ENCODE measurements at regions not wholly inside any gene's neighbourhood (a gene's known extent, or its start where the extent isn't known, plus 50 kb on each side); places are given as distances from the start of the nearest gene placed in this dataset.

DNA sequence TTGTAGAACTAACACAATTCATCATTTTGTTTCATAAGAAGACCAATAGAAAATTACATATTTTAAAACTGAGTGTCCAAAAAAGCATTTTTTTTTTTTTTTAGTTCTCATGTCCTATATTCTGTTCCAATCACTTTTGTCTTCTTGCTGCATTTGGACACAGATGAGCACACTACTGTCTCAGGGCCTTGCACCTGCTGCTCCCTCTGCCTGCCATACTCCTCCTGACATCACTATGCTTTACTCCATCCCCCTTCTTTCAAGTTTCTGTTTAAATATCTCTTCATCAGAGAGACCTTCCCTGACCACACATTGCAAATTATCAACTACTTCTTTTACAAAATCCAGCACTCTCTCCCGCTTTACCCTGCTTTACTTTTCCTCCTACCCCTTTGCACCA is 230.7 kb upstream of the GK2 start:
- Mint-ChIP-seq H3K27me3 (no peaks in the 10 kb centered on the region), H3K4me3 (no peak overlapping the region)

GRCh38 chr4:79636991-79637390 is 229.0 kb upstream of the GK2 start:
- no peaks in the 10 kb centered on the region for H3K36me3 Mint-ChIP-seq (ENCODE audit: low read depth)
- H3K9me3 ChIP-seq (ENCODE audit: control insufficient read depth in 1 of 2, insufficient read depth in 1 of 2, low read length in 2 of 2): no peaks in the 10 kb centered on the region
- H3K4me3 ChIP-seq (ENCODE audit: low read length): no peak overlapping the region
- no peak for ATAC-seq (ENCODE audit: poor library complexity)
- H3K27ac ChIP-seq (ENCODE audit: low read depth in 1 of 2, low read length in 2 of 2): no peak overlapping the region
- H3K4me3 Mint-ChIP-seq: no peak overlapping the region
- no peak for DNase-seq
- H3K27me3 ChIP-seq (ENCODE audit: control insufficient read depth in 1 of 2, insufficient read depth in 2 of 2, low read length in 2 of 2): no peaks in the 10 kb centered on the region
- H3K36me3 ChIP-seq (ENCODE audit: insufficient read depth, low read length): no peaks in the 10 kb centered on the region
- H3K9me3 Mint-ChIP-seq: no peaks in the 10 kb centered on the region
- ChIA-PET CTCF (interaction anchor here (1.4 kb wide), 1 partner anchor 15 kb away, joined by 3 read pairs; no protein-coding TSS in a partner anchor), POLR2A (no interaction called here)
- no peak for TF ChIP-seq CTCF (IDR thresholded peaks at IDR 0.05)
- no peaks in the 10 kb centered on the region for H3K4me1 Mint-ChIP-seq (ENCODE audit: low read depth)
- intact Hi-C loops (cut with DNase I, micrococcal nuclease): no loop called here
- H3K27ac Mint-ChIP-seq: no peak overlapping the region
- no peaks in the 10 kb centered on the region for H3K27me3 Mint-ChIP-seq
- H3K4me1 ChIP-seq (ENCODE audit: insufficient read depth, low read length): no peaks in the 10 kb centered on the region

More for the DNA sequence above, 230.7 kb upstream of the GK2 start:
- no peak for DNase-seq
- Mint-ChIP-seq H3K36me3 (ENCODE audit: low read depth) (no peaks in the 10 kb centered on the region), H3K9me3 (no peaks in the 10 kb centered on the region), H3K4me1 (ENCODE audit: low read depth) (no peaks in the 10 kb centered on the region), H3K27ac (no peak overlapping the region)
- ATAC-seq (ENCODE audit: poor library complexity): no peak
- no peak overlapping the region for H3K4me3 ChIP-seq (ENCODE audit: low read length)
- no peaks in the 10 kb centered on the region for H3K36me3 ChIP-seq (ENCODE audit: insufficient read depth, low read length)
- TF ChIP-seq CTCF (IDR thresholded peaks at IDR 0.05): no peak
- H3K27ac ChIP-seq (ENCODE audit: low read depth in 1 of 2, low read length in 2 of 2): no peak overlapping the region
- no peaks in the 10 kb centered on the region for H3K27me3 ChIP-seq (ENCODE audit: control insufficient read depth in 1 of 2, insufficient read depth in 2 of 2, low read length in 2 of 2)
- H3K4me1 ChIP-seq (ENCODE audit: insufficient read depth, low read length): no peaks in the 10 kb centered on the region
- H3K9me3 ChIP-seq (ENCODE audit: control insufficient read depth in 1 of 2, insufficient read depth in 1 of 2, low read length in 2 of 2): no peaks in the 10 kb centered on the region
- ChIA-PET POLR2A (no interaction called here), CTCF (no interaction called here)
- intact Hi-C loops (cut with DNase I, micrococcal nuclease): no loop called here

GRCh38 chr4:79634111-79634510 is 226.1 kb upstream of the GK2 start:
- Histone ChIP-seq H3K27me3 (ENCODE audit: control insufficient read depth in 1 of 2, insufficient read depth in 2 of 2, low read length in 2 of 2) (no peaks in the 10 kb centered on the region), H3K4me1 (ENCODE audit: insufficient read depth, low read length) (no peaks in the 10 kb centered on the region), H3K27ac (ENCODE audit: low read depth in 1 of 2, low read length in 2 of 2) (no peak overlapping the region), H3K9me3 (ENCODE audit: control insufficient read depth in 1 of 2, insufficient read depth in 1 of 2, low read length in 2 of 2) (no peaks in the 10 kb centered on the region), H3K36me3 (ENCODE audit: insufficient read depth, low read length) (no peaks in the 10 kb centered on the region), H3K4me3 (ENCODE audit: low read length) (no peak overlapping the region)
- H3K4me3 Mint-ChIP-seq: no peak overlapping the region
- no peaks in the 10 kb centered on the region for H3K27me3 Mint-ChIP-seq
- no peak overlapping the region for H3K27ac Mint-ChIP-seq
- intact Hi-C loops (cut with DNase I, micrococcal nuclease): no loop called here
- H3K36me3 Mint-ChIP-seq (ENCODE audit: low read depth): no peaks in the 10 kb centered on the region
- no peaks in the 10 kb centered on the region for H3K9me3 Mint-ChIP-seq
- no peaks in the 10 kb centered on the region for H3K4me1 Mint-ChIP-seq (ENCODE audit: low read depth)
- CTCF ChIA-PET: no interaction called here
- no peak for TF ChIP-seq CTCF (IDR thresholded peaks at IDR 0.05)
- no peak for DNase-seq
- POLR2A ChIA-PET: no interaction called here
- no peak for ATAC-seq (ENCODE audit: poor library complexity)
